ENCODE measurements at regions not wholly inside any gene's neighbourhood (a gene's known extent, or its start where the extent isn't known, plus 50 kb on each side); places are given as distances from the start of the nearest gene placed in this dataset.

- ChIA-PET POLR2A (no interaction called here), CTCF (no interaction called here)
- TF ChIP-seq ZNF384 (IDR thresholded peaks at IDR 0.05) (no peak), L3MBTL2 (conservative IDR thresholded peaks at IDR 0.05) (no peak), ELF4 (IDR thresholded peaks at IDR 0.05) (no peak), BHLHE40 (IDR thresholded peaks at IDR 0.05; ENCODE audit: borderline replicate concordance) (no peak), CTBP1 (IDR thresholded peaks at IDR 0.05; ENCODE audit: borderline replicate concordance) (no peak), FOXK2 (IDR thresholded peaks at IDR 0.05) (no peak), ARNT (IDR thresholded peaks at IDR 0.05) (no peak), TARDBP (IDR thresholded peaks at IDR 0.05) (no peak), HDGF (IDR thresholded peaks at IDR 0.05; ENCODE audit: borderline replicate concordance) (no peak), LEF1 (IDR thresholded peaks at IDR 0.05; ENCODE audit: borderline replicate concordance) (no peak), FOXA1 (IDR thresholded peaks at IDR 0.05) (no peak), SUZ12 (IDR thresholded peaks at IDR 0.05) (no peak)
- TF ChIP-seq, protein P1, sequence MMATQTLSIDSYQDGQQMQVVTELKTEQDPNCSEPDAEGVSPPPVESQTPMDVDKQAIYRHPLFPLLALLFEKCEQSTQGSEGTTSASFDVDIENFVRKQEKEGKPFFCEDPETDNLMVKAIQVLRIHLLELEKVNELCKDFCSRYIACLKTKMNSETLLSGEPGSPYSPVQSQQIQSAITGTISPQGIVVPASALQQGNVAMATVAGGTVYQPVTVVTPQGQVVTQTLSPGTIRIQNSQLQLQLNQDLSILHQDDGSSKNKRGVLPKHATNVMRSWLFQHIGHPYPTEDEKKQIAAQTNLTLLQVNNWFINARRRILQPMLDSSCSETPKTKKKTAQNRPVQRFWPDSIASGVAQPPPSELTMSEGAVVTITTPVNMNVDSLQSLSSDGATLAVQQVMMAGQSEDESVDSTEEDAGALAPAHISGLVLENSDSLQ (IDR thresholded peaks at IDR 0.05): no peak
- no peak for DNase-seq (ENCODE audit: extremely low spot score)
Measured at GRCh38 chr6:135789375-135790050, 62.0 kb upstream of the PDE7B start.

- TF ChIP-seq L3MBTL2 (conservative IDR thresholded peaks at IDR 0.05) (no peak), SP1 (IDR thresholded peaks at IDR 0.05) (no peak), LEF1 (IDR thresholded peaks at IDR 0.05; ENCODE audit: borderline replicate concordance) (no peak), ZNF384 (IDR thresholded peaks at IDR 0.05) (no peak), FOXM1 (IDR thresholded peaks at IDR 0.05; ENCODE audit: borderline replicate concordance) (no peak), TARDBP (IDR thresholded peaks at IDR 0.05) (no peak), SUZ12 (IDR thresholded peaks at IDR 0.05) (no peak), ARNT (IDR thresholded peaks at IDR 0.05) (no peak), ELF4 (IDR thresholded peaks at IDR 0.05) (no peak), BHLHE40 (IDR thresholded peaks at IDR 0.05; ENCODE audit: borderline replicate concordance) (no peak), CTBP1 (IDR thresholded peaks at IDR 0.05; ENCODE audit: borderline replicate concordance) (no peak), HDGF (IDR thresholded peaks at IDR 0.05; ENCODE audit: borderline replicate concordance) (no peak), FOXA1 (IDR thresholded peaks at IDR 0.05) (no peak), FOXK2 (IDR thresholded peaks at IDR 0.05) (no peak), NFRKB (IDR thresholded peaks at IDR 0.05) (no peak)
- TF ChIP-seq, protein P1 (IDR thresholded peaks at IDR 0.05): no peak
- POLR2A ChIA-PET: no interaction called here
- DNase-seq (ENCODE audit: extremely low spot score): no peak
- CTCF ChIA-PET: no interaction called here
Measured at GRCh38 chr6:135791441-135791840, 60.1 kb upstream of the PDE7B start.

GRCh38 chr6:135796643-135797305 is 54.7 kb upstream of the PDE7B start:
- ChIA-PET POLR2A (no interaction called here), CTCF (interaction anchor here (0.6 kb wide), 1 partner anchor 128 kb away, joined by 4 read pairs; no protein-coding TSS in a partner anchor)
- DNase-seq (ENCODE audit: extremely low spot score): no peak
- TF ChIP-seq SP1 (IDR thresholded peaks at IDR 0.05) (no peak), NFRKB (IDR thresholded peaks at IDR 0.05) (no peak), FOXM1 (IDR thresholded peaks at IDR 0.05; ENCODE audit: borderline replicate concordance) (no peak), ELF4 (IDR thresholded peaks at IDR 0.05) (no peak), FOXA1 (IDR thresholded peaks at IDR 0.05) (no peak), HDGF (IDR thresholded peaks at IDR 0.05; ENCODE audit: borderline replicate concordance) (no peak), FOXK2 (IDR thresholded peaks at IDR 0.05) (no peak), CTBP1 (IDR thresholded peaks at IDR 0.05; ENCODE audit: borderline replicate concordance) (no peak), BHLHE40 (IDR thresholded peaks at IDR 0.05; ENCODE audit: borderline replicate concordance) (no peak), L3MBTL2 (conservative IDR thresholded peaks at IDR 0.05) (no peak), ARNT (IDR thresholded peaks at IDR 0.05) (no peak), TARDBP (IDR thresholded peaks at IDR 0.05) (no peak), ZNF384 (IDR thresholded peaks at IDR 0.05) (no peak), LEF1 (IDR thresholded peaks at IDR 0.05; ENCODE audit: borderline replicate concordance) (no peak), SUZ12 (IDR thresholded peaks at IDR 0.05) (no peak)
- TF ChIP-seq, protein P1 (IDR thresholded peaks at IDR 0.05): no peak

GRCh38 chr6:135797361-135797760 is 54.1 kb upstream of the PDE7B start:
- CTCF ChIA-PET: interaction anchor here (0.6 kb wide), 1 partner anchor 127 kb away, joined by 4 read pairs; no protein-coding TSS in a partner anchor
- no peak for DNase-seq (ENCODE audit: extremely low spot score)

More at GRCh38 chr6:135797361-135797760, 54.1 kb upstream of the PDE7B start:
- POLR2A ChIA-PET: no interaction called here
- TF ChIP-seq TARDBP (IDR thresholded peaks at IDR 0.05): no peak
- no peak for TF ChIP-seq NFRKB (IDR thresholded peaks at IDR 0.05)
- no peak for TF ChIP-seq BHLHE40 (IDR thresholded peaks at IDR 0.05; ENCODE audit: borderline replicate concordance)
- TF ChIP-seq ZNF384 (IDR thresholded peaks at IDR 0.05): no peak
- no peak for TF ChIP-seq L3MBTL2 (conservative IDR thresholded peaks at IDR 0.05)
- no peak for TF ChIP-seq FOXM1 (IDR thresholded peaks at IDR 0.05; ENCODE audit: borderline replicate concordance)
- TF ChIP-seq, protein P1 (IDR thresholded peaks at IDR 0.05): no peak
- TF ChIP-seq ARNT (IDR thresholded peaks at IDR 0.05): no peak
- no peak for TF ChIP-seq FOXA1 (IDR thresholded peaks at IDR 0.05)
- TF ChIP-seq HDGF (IDR thresholded peaks at IDR 0.05; ENCODE audit: borderline replicate concordance): no peak
- no peak for TF ChIP-seq CTBP1 (IDR thresholded peaks at IDR 0.05; ENCODE audit: borderline replicate concordance)
- no peak for TF ChIP-seq FOXK2 (IDR thresholded peaks at IDR 0.05)
- TF ChIP-seq LEF1 (IDR thresholded peaks at IDR 0.05; ENCODE audit: borderline replicate concordance): no peak
- TF ChIP-seq SP1 (IDR thresholded peaks at IDR 0.05): no peak
- no peak for TF ChIP-seq ELF4 (IDR thresholded peaks at IDR 0.05)
- TF ChIP-seq SUZ12 (IDR thresholded peaks at IDR 0.05): no peak

Measured in HEK293T (cell line).